A673 (cell line): ENCODE measurements at regions not wholly inside any gene's neighbourhood (a gene's known extent, or its start where the extent isn't known, plus 50 kb on each side); places are given as distances from the start of the nearest gene placed in this dataset.

ENCODE experiments used
- BruUV-seq: library from RNA; stranded (reverse); fragments of 400-500 nt; replicated peaks from 2 replicates; lab custom pipeline; 2021; lab: Mats Ljungman, UMichigan
- CTCF ChIA-PET: fragments of 300-600 bp; sonication (Branson Sonifier 250); formaldehyde crosslinking; loops from one replicate; lab custom pipeline; 2022; ENCODE audit warnings: antibody characterized with exemption; lab: Charles Lee
- POLR2A ChIA-PET: fragments of 300-600 bp; sonication (Branson Sonifier 250); formaldehyde crosslinking; loops from one replicate; lab custom pipeline; 2022; ENCODE audit warnings: antibody characterized with exemption; ENCODE audit not compliant: low non-redundant PET; lab: Charles Lee
- DNase-seq: peaks from one replicate; pipeline ENCODE4 v3.0.0-alpha.2; 2015; ENCODE audit warnings: low spot score
- H3K27ac ChIP-seq: fragments of 200-600 bp; sonication (generic); 2 replicates; pipeline ENCODE4 v1.5.1; 2016; ENCODE audit warnings: mixed run types, low read depth, mild to moderate bottlenecking, mixed read lengths, antibody characterized with exemption, low read length; ENCODE audit not compliant: poor library complexity, severe bottlenecking
- H3K27me3 ChIP-seq: fragments of 200-600 bp; sonication (generic); replicated peaks from 2 replicates; pipeline ENCODE4 v1.6.1; 2017; ENCODE audit warnings: mixed run types, low read depth, mild to moderate bottlenecking, mixed read lengths, antibody characterized with exemption, low read length; ENCODE audit not compliant: insufficient read depth, poor library complexity
- H3K36me3 ChIP-seq: fragments of 200-600 bp; sonication (generic); 2 replicates; pipeline ENCODE4 v1.6.1; 2016; ENCODE audit warnings: mixed run types, mild to moderate bottlenecking, mixed read lengths, antibody characterized with exemption, low read length; ENCODE audit not compliant: insufficient read depth, poor library complexity, severe bottlenecking
- H3K4me1 ChIP-seq: fragments of 200-600 bp; sonication (generic); 2 replicates; pipeline ENCODE4 v1.6.1; 2017; ENCODE audit warnings: mixed run types, mild to moderate bottlenecking, mixed read lengths, antibody characterized with exemption, low read length; ENCODE audit not compliant: insufficient read depth, poor library complexity, severe bottlenecking
- H3K4me3 ChIP-seq: fragments of 200-600 bp; sonication (generic); 2 replicates; pipeline ENCODE4 v1.5.1; 2016; ENCODE audit warnings: low read depth, mixed run types, mild to moderate bottlenecking, mixed read lengths, low read length; ENCODE audit not compliant: poor library complexity, severe bottlenecking
- H3K9me3 ChIP-seq: fragments of 200-600 bp; sonication (generic); 2 replicates; pipeline ENCODE4 v1.6.1; 2016; ENCODE audit warnings: mixed run types, low read depth, mild to moderate bottlenecking, mixed read lengths, antibody characterized with exemption, low read length; ENCODE audit not compliant: poor library complexity, severe bottlenecking
- CTCF ChIP-seq: fragments of 300-800, 200-600 bp; sonication (generic); conservative IDR thresholded peaks from 2 replicates; pipeline ENCODE4 v1.5.1; 2017; ENCODE audit warnings: low read depth, mild to moderate bottlenecking, antibody characterized with exemption, low read length, moderate library complexity, mixed read lengths
- EZH2 ChIP-seq: fragments of 200-600 bp; sonication (generic); IDR thresholded peaks from 2 replicates; pipeline ENCODE4 v1.6.1; 2017; ENCODE audit warnings: borderline replicate concordance, low read depth, mild to moderate bottlenecking, mixed read lengths, antibody characterized with exemption, low read length; ENCODE audit not compliant: poor library complexity, severe bottlenecking
- intact Hi-C: fragments of 100-400 bp; cut with micrococcal nuclease; formaldehyde crosslinking; loops from one replicate; pipeline ENCODE4 v1.10.0; 2022; ENCODE audit not compliant: unreplicated experiment

GRCh38 chr5:155406815-155407214 lies 393.3 kb downstream of the KIF4B start:
- Histone ChIP-seq H3K4me3 (no peak overlapping the region), H3K36me3 (no peaks in the 10 kb centered on the region), H3K27me3 (no peaks in the 10 kb centered on the region), H3K4me1 (no peaks in the 10 kb centered on the region), H3K9me3 (no peaks in the 10 kb centered on the region), H3K27ac (no peak overlapping the region)
- TF ChIP-seq CTCF: no peak
- TF ChIP-seq EZH2: no peak
- intact Hi-C loops: no loop called here
- DNase-seq: no peak
- ChIA-PET CTCF (no interaction called here), POLR2A (no interaction called here)
- BruUV-seq: no TSS peak

GRCh38 chr5:155408465-155408864 lies 394.9 kb downstream of the KIF4B start:
- Histone ChIP-seq H3K27me3 (no peaks in the 10 kb centered on the region), H3K9me3 (no peaks in the 10 kb centered on the region), H3K4me3 (no peak overlapping the region), H3K4me1 (no peaks in the 10 kb centered on the region), H3K36me3 (no peaks in the 10 kb centered on the region), H3K27ac (no peak overlapping the region)
- DNase-seq: no peak
- ChIA-PET POLR2A (no interaction called here), CTCF (no interaction called here)
- intact Hi-C loops: no loop called here
- no TSS peak for BruUV-seq
- TF ChIP-seq CTCF: no peak
- TF ChIP-seq EZH2: no peak

- no peak for DNase-seq
- Histone ChIP-seq H3K27me3 (no peaks in the 10 kb centered on the region), H3K36me3 (no peaks in the 10 kb centered on the region), H3K4me1 (no peaks in the 10 kb centered on the region), H3K4me3 (no peak overlapping the region), H3K27ac (no peak overlapping the region), H3K9me3 (no peaks in the 10 kb centered on the region)
- POLR2A ChIA-PET: no interaction called here
- CTCF ChIA-PET: no interaction called here
- no peak for TF ChIP-seq CTCF
- TF ChIP-seq EZH2: no peak
- BruUV-seq: no TSS peak
- intact Hi-C loops: no loop called here
These were observed 403.2 kb downstream of the KIF4B start for GRCh38 chr5:155416765-155417164.
